ENCODE measurements at regions not wholly inside any gene's neighbourhood (a gene's known extent, or its start where the extent isn't known, plus 50 kb on each side); places are given as distances from the start of the nearest gene placed in this dataset.

- TF ChIP-seq, protein P1, sequence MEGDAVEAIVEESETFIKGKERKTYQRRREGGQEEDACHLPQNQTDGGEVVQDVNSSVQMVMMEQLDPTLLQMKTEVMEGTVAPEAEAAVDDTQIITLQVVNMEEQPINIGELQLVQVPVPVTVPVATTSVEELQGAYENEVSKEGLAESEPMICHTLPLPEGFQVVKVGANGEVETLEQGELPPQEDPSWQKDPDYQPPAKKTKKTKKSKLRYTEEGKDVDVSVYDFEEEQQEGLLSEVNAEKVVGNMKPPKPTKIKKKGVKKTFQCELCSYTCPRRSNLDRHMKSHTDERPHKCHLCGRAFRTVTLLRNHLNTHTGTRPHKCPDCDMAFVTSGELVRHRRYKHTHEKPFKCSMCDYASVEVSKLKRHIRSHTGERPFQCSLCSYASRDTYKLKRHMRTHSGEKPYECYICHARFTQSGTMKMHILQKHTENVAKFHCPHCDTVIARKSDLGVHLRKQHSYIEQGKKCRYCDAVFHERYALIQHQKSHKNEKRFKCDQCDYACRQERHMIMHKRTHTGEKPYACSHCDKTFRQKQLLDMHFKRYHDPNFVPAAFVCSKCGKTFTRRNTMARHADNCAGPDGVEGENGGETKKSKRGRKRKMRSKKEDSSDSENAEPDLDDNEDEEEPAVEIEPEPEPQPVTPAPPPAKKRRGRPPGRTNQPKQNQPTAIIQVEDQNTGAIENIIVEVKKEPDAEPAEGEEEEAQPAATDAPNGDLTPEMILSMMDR (conservative IDR thresholded peaks at IDR 0.05): no peak
- H3K27ac ChIP-seq: no peak overlapping the region
Measured at GRCh38 chrY:12537226-12537854, 163.7 kb upstream of the USP9Y start.

DNA sequence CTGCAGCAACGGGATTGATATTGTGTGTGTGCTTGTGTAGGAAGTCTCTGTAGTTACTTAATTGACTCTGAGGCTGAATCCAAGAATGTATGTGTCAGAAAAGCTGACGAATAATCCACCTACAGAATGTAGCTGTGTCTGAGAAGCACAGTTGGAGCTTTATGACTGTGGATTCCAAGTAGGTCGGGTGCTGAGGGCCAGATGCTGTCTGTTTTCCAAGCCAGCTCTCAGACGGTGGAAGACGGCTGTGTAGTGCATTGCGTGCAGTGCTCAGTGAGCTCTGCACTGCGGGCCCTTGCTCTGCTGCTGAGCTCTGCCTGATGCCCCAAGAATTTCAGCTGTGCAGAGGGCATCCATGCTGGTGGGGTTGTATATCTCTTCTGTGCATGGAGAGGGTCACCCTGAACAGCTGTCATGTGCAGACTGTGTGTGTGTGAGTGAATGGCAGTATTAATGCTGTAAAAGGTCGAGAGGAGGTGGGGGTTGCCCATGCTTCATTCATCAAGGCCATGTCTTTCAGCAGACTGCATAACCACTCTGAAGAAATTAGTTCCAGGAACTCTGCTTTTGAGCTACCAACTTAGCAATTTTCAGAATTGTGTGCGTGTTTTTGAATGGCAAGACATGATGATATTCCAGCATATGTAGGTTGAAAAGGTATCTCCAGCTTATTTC, 154.1 kb upstream of the USP9Y start:
- TF ChIP-seq, protein P1 (conservative IDR thresholded peaks at IDR 0.05): no peak
- no peak overlapping the region for H3K27ac ChIP-seq

GRCh38 chrY:12552471-12553283, 148.4 kb upstream of the USP9Y start:
- H3K27ac ChIP-seq: no peak overlapping the region
- TF ChIP-seq, protein P1 (conservative IDR thresholded peaks at IDR 0.05): no peak

GRCh38 chrY:12553909-12554308, 147.1 kb upstream of the USP9Y start:
- TF ChIP-seq, protein P1 (conservative IDR thresholded peaks at IDR 0.05): no peak

GRCh38 chrY:12555005-12555404, 146.0 kb upstream of the USP9Y start:
- no peak overlapping the region for H3K27ac ChIP-seq
- TF ChIP-seq, protein P1 (conservative IDR thresholded peaks at IDR 0.05): no peak

More at GRCh38 chrY:12553909-12554308, 147.1 kb upstream of the USP9Y start:
- H3K27ac ChIP-seq: no peak overlapping the region

DNA sequence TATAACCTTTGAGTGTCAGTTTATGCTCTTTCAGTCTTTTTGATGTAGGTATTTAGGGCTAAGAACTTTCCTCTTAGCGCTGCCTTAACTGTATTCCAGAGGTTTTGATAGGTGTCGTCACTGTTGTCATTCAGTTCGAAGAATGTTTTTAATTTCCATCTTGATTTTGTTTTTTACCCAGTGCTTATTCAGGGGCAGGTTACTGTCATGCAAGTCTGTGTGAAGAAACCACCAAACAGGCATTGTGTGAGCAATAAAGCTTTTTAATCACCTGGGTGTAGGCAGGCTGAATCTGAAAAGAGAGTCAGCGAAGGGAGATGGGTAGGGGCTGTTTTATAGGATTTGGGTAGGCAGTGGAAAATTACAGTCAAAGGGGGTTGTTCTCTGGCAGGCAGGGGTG, 142.0 kb upstream of the USP9Y start:
- TF ChIP-seq, protein P1 (conservative IDR thresholded peaks at IDR 0.05): no peak
- no peak overlapping the region for H3K27ac ChIP-seq

GRCh38 chrY:12576278-12576677, 124.8 kb upstream of the USP9Y start:
- TF ChIP-seq, protein P1 (conservative IDR thresholded peaks at IDR 0.05): no peak
- no peak overlapping the region for H3K27ac ChIP-seq
